ENCODE measurements at regions not wholly inside any gene's neighbourhood (a gene's known extent, or its start where the extent isn't known, plus 50 kb on each side); places are given as distances from the start of the nearest gene placed in this dataset.

DNA sequence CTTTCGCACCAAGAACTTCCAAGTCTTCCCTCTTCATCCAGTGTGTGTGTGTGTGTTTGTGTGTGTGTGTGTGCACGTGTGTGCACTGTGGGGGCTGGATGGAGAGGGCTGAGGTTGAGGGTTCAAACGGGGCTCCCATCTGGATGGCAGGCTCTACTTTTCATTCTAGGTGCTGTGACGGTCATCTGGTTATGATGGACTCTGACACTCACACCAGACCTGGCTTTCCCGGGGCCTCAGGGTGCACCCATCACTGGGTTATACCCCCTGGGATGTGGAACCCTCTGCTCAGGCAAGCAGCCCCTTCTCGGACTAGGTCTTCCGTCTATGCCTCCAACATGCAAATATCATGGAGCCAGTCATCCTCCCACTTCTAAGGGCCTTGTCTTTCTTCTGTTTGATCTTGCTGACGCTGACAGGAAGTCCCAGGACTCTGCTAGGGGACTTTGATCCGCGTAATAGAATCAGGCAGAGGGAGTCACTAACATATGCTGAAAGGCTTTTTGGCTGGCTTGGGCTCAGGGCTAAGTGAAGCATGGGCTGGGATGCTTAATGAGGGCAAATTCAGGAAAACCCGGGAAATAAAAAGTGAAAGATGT lies 313.6 kb downstream of the CDC5L start:
- TF ChIP-seq, protein P1, sequence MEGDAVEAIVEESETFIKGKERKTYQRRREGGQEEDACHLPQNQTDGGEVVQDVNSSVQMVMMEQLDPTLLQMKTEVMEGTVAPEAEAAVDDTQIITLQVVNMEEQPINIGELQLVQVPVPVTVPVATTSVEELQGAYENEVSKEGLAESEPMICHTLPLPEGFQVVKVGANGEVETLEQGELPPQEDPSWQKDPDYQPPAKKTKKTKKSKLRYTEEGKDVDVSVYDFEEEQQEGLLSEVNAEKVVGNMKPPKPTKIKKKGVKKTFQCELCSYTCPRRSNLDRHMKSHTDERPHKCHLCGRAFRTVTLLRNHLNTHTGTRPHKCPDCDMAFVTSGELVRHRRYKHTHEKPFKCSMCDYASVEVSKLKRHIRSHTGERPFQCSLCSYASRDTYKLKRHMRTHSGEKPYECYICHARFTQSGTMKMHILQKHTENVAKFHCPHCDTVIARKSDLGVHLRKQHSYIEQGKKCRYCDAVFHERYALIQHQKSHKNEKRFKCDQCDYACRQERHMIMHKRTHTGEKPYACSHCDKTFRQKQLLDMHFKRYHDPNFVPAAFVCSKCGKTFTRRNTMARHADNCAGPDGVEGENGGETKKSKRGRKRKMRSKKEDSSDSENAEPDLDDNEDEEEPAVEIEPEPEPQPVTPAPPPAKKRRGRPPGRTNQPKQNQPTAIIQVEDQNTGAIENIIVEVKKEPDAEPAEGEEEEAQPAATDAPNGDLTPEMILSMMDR (IDR thresholded peaks at IDR 0.05; ENCODE audit: control insufficient read depth, insufficient read depth, low read depth, low read length, missing control alignments): no peak
- H3K4me3 ChIP-seq (ENCODE audit: control insufficient read depth, low read depth, low read length): no peak overlapping the region
- no peak for DNase-seq (ENCODE audit: low read depth)

DNA sequence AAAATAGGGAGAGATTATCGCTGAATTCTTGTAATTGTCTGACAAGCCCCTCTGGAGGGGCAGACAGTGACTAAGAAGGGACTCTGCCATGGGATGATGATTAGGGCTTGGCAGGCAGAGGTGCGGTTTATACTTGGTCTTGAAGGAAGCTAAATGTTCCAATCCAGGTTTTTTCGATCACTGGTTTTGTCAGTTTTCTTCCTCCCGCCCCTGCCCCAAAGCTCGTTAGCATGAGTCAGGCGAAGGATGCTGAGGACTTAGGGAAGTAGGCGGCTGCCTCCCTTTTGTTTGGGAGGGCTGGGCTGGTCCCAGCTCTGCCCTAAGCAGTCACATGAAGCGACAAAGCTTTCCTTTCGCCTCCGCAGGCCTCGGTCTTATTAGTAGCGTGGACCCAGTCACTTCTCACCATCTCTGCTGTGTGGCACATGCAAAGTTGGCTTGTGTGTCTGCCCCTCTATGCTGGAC lies 314.2 kb downstream of the CDC5L start:
- H3K4me3 ChIP-seq (ENCODE audit: control insufficient read depth, low read depth, low read length): no peak overlapping the region
- TF ChIP-seq, protein P1 (IDR thresholded peaks at IDR 0.05; ENCODE audit: control insufficient read depth, insufficient read depth, low read depth, low read length, missing control alignments): no peak
- DNase-seq (ENCODE audit: low read depth): peak; percentile 67

DNA sequence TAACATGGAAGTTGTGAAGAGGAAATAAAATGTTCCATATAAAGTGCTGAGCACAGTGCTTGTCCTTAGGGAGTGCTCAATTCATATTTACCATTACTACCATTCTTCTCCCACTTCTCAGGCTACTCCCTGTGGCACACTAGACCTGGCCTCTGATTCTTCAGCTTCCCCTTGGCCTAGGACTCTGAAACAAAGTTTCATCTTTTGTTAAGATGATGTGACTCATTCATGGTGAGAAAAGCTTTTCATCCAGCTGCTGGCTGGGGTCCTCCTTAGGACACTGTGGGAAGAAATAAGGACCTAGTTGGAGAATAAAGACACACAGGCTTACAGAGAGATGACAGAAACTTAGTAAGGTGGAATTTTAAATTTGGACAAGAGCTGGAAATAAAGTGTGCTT lies 314.8 kb downstream of the CDC5L start:
- no peak overlapping the region for H3K4me3 ChIP-seq (ENCODE audit: control insufficient read depth, low read depth, low read length)
- no peak for DNase-seq (ENCODE audit: low read depth)
- TF ChIP-seq, protein P1 (IDR thresholded peaks at IDR 0.05; ENCODE audit: control insufficient read depth, insufficient read depth, low read depth, low read length, missing control alignments): no peak

DNA sequence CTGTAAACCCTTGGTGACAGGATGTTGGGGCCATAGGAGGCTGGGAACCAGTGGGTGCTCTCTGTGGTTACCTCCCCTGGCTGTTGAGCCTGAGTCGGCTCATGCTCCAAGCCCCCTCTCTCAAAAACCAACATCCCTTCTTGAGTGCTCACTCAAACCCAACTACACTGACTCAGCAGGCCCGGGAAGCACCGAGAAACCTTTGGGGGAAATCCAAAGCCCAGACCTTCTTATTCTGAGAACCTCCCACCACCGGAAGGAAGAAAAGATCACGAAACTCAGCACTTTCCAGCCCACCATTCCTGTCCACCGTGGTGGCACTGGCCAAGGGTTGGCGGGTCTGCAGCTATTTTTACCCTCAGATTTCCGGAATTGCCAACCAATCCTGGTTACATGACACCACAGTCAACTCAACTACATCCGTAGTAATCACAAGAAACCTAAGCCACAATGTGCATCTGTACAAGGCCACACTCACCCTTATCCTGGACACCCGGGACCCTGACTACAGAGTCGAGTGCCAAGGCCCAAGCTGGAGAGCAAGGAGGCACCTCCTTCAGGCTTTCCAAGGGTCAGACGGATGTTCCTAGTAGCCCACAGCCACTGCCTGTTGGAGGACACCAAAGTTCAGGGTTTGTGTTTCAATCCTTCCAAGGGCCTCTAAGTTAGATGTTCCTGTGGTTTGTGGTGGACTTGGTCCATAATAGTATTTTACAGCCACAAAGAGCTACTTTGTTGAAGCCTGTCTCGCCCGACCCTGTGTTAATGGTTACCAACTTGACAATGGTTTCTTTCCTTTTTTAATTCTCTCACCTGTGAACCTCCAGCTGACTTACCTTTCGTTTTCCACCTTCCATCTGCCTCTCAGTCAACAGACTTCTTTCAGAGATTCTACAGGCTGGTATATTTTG lies 317.0 kb downstream of the CDC5L start:
- no peak for DNase-seq (ENCODE audit: low read depth)
- TF ChIP-seq, protein P1 (IDR thresholded peaks at IDR 0.05; ENCODE audit: control insufficient read depth, insufficient read depth, low read depth, low read length, missing control alignments): no peak
- no peak overlapping the region for H3K4me3 ChIP-seq (ENCODE audit: control insufficient read depth, low read depth, low read length)

DNA sequence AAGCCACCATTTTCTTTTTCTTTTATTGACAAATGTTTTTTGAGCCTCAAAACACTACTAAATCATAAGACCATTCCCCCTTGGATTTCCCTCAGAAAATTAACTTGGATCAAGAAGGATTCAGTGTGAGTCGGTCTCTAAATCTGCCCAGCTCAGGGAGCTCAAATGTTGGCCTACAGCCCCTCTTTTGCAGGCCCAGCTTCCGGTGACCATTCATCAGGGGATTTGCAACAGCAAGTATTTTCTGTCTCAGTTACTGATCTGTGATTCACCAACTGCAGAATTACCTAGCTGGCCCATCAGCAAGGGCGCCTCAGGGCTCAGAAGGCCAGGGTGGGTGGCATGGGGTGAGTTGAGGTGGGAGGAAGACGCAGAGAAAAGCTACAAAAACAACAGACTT lies 318.1 kb downstream of the CDC5L start:
- no peak for DNase-seq (ENCODE audit: low read depth)
- no peak overlapping the region for H3K4me3 ChIP-seq (ENCODE audit: control insufficient read depth, low read depth, low read length)
- TF ChIP-seq, protein P1 (IDR thresholded peaks at IDR 0.05; ENCODE audit: control insufficient read depth, insufficient read depth, low read depth, low read length, missing control alignments): no peak

DNA sequence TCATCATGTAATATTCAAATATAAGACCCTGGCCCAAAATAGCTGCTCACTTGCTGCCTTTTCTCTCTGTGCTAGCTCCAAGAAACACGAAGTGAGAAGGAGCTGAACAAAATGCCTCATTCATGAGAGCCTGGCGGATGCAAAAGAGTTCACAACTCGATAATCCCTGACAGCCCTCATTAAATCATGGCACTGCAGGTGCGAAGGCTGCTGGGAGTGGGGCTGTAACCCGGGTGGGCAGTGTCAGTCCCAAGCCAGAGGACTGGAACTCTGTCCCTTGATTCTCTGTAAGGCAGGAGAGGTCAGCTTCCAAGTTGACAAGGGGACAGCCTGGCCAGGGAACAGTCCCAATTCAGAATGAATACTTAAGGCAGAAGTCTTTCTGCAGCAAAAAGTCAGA lies 318.5 kb downstream of the CDC5L start:
- TF ChIP-seq, protein P1 (IDR thresholded peaks at IDR 0.05; ENCODE audit: control insufficient read depth, insufficient read depth, low read depth, low read length, missing control alignments): no peak
- no peak overlapping the region for H3K4me3 ChIP-seq (ENCODE audit: control insufficient read depth, low read depth, low read length)
- DNase-seq (ENCODE audit: low read depth): no peak

All from AG09309 (cell line).